WTC11 (cell line): ENCODE measurements at regions not wholly inside any gene's neighbourhood (a gene's known extent, or its start where the extent isn't known, plus 50 kb on each side); places are given as distances from the start of the nearest gene placed in this dataset.

Source experiments
- ATAC-seq: fragments of 200-7000 bp; cut with Tn5 transposase; 2 replicates; pipeline ENCODE4 v1.10.0; 2021; ENCODE audit warnings: mild to moderate bottlenecking, moderate library complexity
- CTCF ChIA-PET: fragments of 300-600 bp; sonication (Branson Sonifier 250); formaldehyde crosslinking; loops from one replicate; lab custom pipeline; 2021; ENCODE audit warnings: antibody characterized with exemption; lab: Charles Lee
- POLR2A ChIA-PET: fragments of 350-600 bp; sonication (Branson Sonifier 250); formaldehyde crosslinking; loops from one replicate; lab custom pipeline; 2021; ENCODE audit warnings: antibody characterized with exemption; lab: Charles Lee
- DNase-seq: peaks from one replicate; pipeline ENCODE4 v3.0.0; 2021; ENCODE audit warnings: low spot score
- H3K27ac Mint-ChIP-seq: 2 replicates; pipeline ENCODE4 v1.8.0; 2021; ENCODE audit warnings: mixed read lengths
- H3K27me3 Mint-ChIP-seq: 2 replicates; pipeline ENCODE4 v1.8.0; 2021; ENCODE audit warnings: low read depth, mild to moderate bottlenecking, moderate library complexity, mixed read lengths
- H3K36me3 Mint-ChIP-seq: 2 replicates; pipeline ENCODE4 v1.8.0; 2021; ENCODE audit warnings: mixed read lengths
- H3K4me1 Mint-ChIP-seq: 2 replicates; pipeline ENCODE4 v1.8.0; 2022; ENCODE audit warnings: mixed read lengths
- H3K4me3 Mint-ChIP-seq: 2 replicates; pipeline ENCODE4 v1.8.0; 2021; ENCODE audit warnings: mild to moderate bottlenecking, moderate library complexity, mixed read lengths
- H3K9me3 Mint-ChIP-seq: 2 replicates; pipeline ENCODE4 v1.8.0; 2021; ENCODE audit warnings: mixed read lengths
- AFF4 ChIP-seq: sonication (generic); formaldehyde crosslinking; IDR thresholded peaks from 2 replicates; pipeline ENCODE4 v1.8.1; 2023; ENCODE audit warnings: mild to moderate bottlenecking, missing genetic modification reagents, borderline replicate concordance
- AR ChIP-seq: fragments of 250-450 bp; sonication (Bioruptor Pico); IDR thresholded peaks from 2 replicates; pipeline ENCODE4 v1.9.0; 2021; ENCODE audit warnings: mild to moderate bottlenecking
- ATF1 ChIP-seq: sonication (generic); formaldehyde crosslinking; IDR thresholded peaks from 2 replicates; pipeline ENCODE4 v1.8.1; 2023; ENCODE audit warnings: mild to moderate bottlenecking, moderate library complexity, missing genetic modification reagents
- ATF6 ChIP-seq: sonication (generic); formaldehyde crosslinking; IDR thresholded peaks from 2 replicates; pipeline ENCODE4 v1.8.1; 2023; ENCODE audit warnings: mild to moderate bottlenecking, missing genetic modification reagents
- CREB1 ChIP-seq: sonication (generic); formaldehyde crosslinking; IDR thresholded peaks from 2 replicates; pipeline ENCODE4 v1.8.0; 2023; ENCODE audit warnings: mild to moderate bottlenecking, missing genetic modification reagents
- ETV6 ChIP-seq: sonication (generic); formaldehyde crosslinking; IDR thresholded peaks from 2 replicates; pipeline ENCODE4 v1.8.1; 2022; ENCODE audit warnings: mild to moderate bottlenecking, missing genetic modification reagents
- FOXJ3 ChIP-seq: sonication (generic); formaldehyde crosslinking; IDR thresholded peaks from 2 replicates; pipeline ENCODE4 v1.9.0; 2021; ENCODE audit warnings: missing genetic modification reagents, mild to moderate bottlenecking, borderline replicate concordance
- NFATC4 ChIP-seq: fragments of 250-450 bp; sonication (Bioruptor Pico); IDR thresholded peaks from 2 replicates; pipeline ENCODE4 v1.9.0; 2021; ENCODE audit warnings: mild to moderate bottlenecking
- NR3C1 ChIP-seq: sonication (generic); formaldehyde crosslinking; conservative IDR thresholded peaks from 2 replicates; pipeline ENCODE4 v1.8.1; 2023; ENCODE audit warnings: low read depth, mild to moderate bottlenecking, missing genetic modification reagents
- RELA ChIP-seq: sonication (generic); formaldehyde crosslinking; IDR thresholded peaks from 2 replicates; pipeline ENCODE4 v1.8.1; 2022; ENCODE audit warnings: missing genetic modification reagents, mild to moderate bottlenecking, borderline replicate concordance
- SP1 ChIP-seq: sonication (generic); formaldehyde crosslinking; conservative IDR thresholded peaks from 2 replicates; pipeline ENCODE4 v1.8.1; 2022; ENCODE audit warnings: missing genetic modification reagents
- TCF7 ChIP-seq: sonication (generic); formaldehyde crosslinking; IDR thresholded peaks from 2 replicates; pipeline ENCODE4 v1.8.0; 2022; ENCODE audit warnings: mild to moderate bottlenecking, low read depth, missing genetic modification reagents, moderate library complexity
- TP53 ChIP-seq: sonication (generic); formaldehyde crosslinking; IDR thresholded peaks from 2 replicates; pipeline ENCODE4 v1.8.1; 2023; ENCODE audit warnings: mild to moderate bottlenecking, missing genetic modification reagents
- USF2 ChIP-seq: sonication (generic); formaldehyde crosslinking; IDR thresholded peaks from 2 replicates; pipeline ENCODE4 v1.8.1; 2023; ENCODE audit warnings: mild to moderate bottlenecking, missing genetic modification reagents, moderate library complexity
- ZNF121 ChIP-seq: sonication (generic); formaldehyde crosslinking; IDR thresholded peaks from 2 replicates; pipeline ENCODE4 v1.8.0; 2023; ENCODE audit warnings: missing genetic modification reagents
- ZNF138 ChIP-seq: sonication (generic); formaldehyde crosslinking; conservative IDR thresholded peaks from 2 replicates; pipeline ENCODE4 v1.8.1; 2022; ENCODE audit warnings: mild to moderate bottlenecking, moderate library complexity, missing genetic modification reagents
- ZNF317 ChIP-seq: sonication (generic); formaldehyde crosslinking; IDR thresholded peaks from 2 replicates; pipeline ENCODE4 v1.8.1; 2023; ENCODE audit warnings: low read depth, mild to moderate bottlenecking, moderate library complexity, missing genetic modification reagents, borderline replicate concordance
- ZNF425 ChIP-seq: fragments of 250-450 bp; sonication (Bioruptor Pico); conservative IDR thresholded peaks from 2 replicates; pipeline ENCODE4 v1.9.0; 2021; ENCODE audit warnings: mild to moderate bottlenecking

GRCh38 chr3:109442531-109442930, 105.2 kb upstream of the DPPA4 start (continued):
- TF ChIP-seq RELA (CRISPR knock-in tag): no peak

- Mint-ChIP-seq H3K4me1 (no peaks in the 10 kb centered on the region), H3K9me3 (peaks cover 3% of the 10 kb centered on the region), H3K27ac (no peak overlapping the region), H3K36me3 (no peaks in the 10 kb centered on the region), H3K27me3 (no peaks in the 10 kb centered on the region), H3K4me3 (no peak overlapping the region)
- TF ChIP-seq ZNF138 (CRISPR knock-in tag) (no peak), TCF7 (no peak), AR (CRISPR knock-in tag) (no peak), NR3C1 (no peak), NFATC4 (CRISPR knock-in tag) (no peak)
- DNase-seq (no peak), ATAC-seq (no peak)
- ChIA-PET POLR2A (no interaction called here), CTCF (no interaction called here)
Observed at GRCh38 chr3:109440353-109440752, 103.0 kb upstream of the DPPA4 start.

- Mint-ChIP-seq H3K4me3 (no peak overlapping the region), H3K27ac (peak overlapping the region; percentile 91), H3K4me1 (peaks cover 38% of the 10 kb centered on the region), H3K27me3 (no peaks in the 10 kb centered on the region), H3K36me3 (no peaks in the 10 kb centered on the region), H3K9me3 (peaks cover 8% of the 10 kb centered on the region)
- CTCF ChIA-PET: interaction anchor here (0.7 to 1.2 kb wide), 2 partner anchors 34 to 162 kb away, joined by 4 to 6 read pairs; no protein-coding TSS in a partner anchor
- POLR2A ChIA-PET: no interaction called here
- ATAC-seq (peak; percentile 62), DNase-seq (peak; percentile 59)
- TF ChIP-seq CREB1 (CRISPR knock-in tag): no peak
- no peak for TF ChIP-seq ATF1 (CRISPR knock-in tag)
- no peak for TF ChIP-seq USF2 (CRISPR knock-in tag)
- no peak for TF ChIP-seq ATF6 (CRISPR knock-in tag)
- no peak for TF ChIP-seq FOXJ3 (CRISPR knock-in tag)
- TF ChIP-seq ETV6 (CRISPR knock-in tag): no peak
- no peak for TF ChIP-seq TP53 (CRISPR knock-in tag)
Observed at GRCh38 chr3:109432833-109433232, 95.5 kb upstream of the DPPA4 start.

- H3K4me3 Mint-ChIP-seq: no peak overlapping the region
- H3K9me3 Mint-ChIP-seq: peaks cover 25% of the 10 kb centered on the region
- no peaks in the 10 kb centered on the region; the same call in 1 of the 2 replicates for H3K27me3 Mint-ChIP-seq
- POLR2A ChIA-PET: no interaction called here
- H3K27ac Mint-ChIP-seq: no peak overlapping the region
- ATAC-seq (peak; percentile 46), DNase-seq (no peak)
- H3K36me3 Mint-ChIP-seq: peaks cover 3% of the 10 kb centered on the region; the same call in 1 of the 2 replicates
- H3K4me1 Mint-ChIP-seq: peaks cover 38% of the 10 kb centered on the region
- CTCF ChIA-PET: interaction anchor here (1.1 kb wide), 1 partner anchor 32 kb away, joined by 3 read pairs; no protein-coding TSS in a partner anchor
- TF ChIP-seq ZNF317 (CRISPR knock-in tag) (no peak), ZNF425 (no peak), AFF4 (CRISPR knock-in tag) (no peak), CREB1 (CRISPR knock-in tag) (no peak), SP1 (no peak), ZNF121 (CRISPR knock-in tag) (no peak)
Observed at GRCh38 chr3:109430911-109431563, 93.7 kb upstream of the DPPA4 start.
